Coronary artery (tissue), 2 donors: ENCODE measurements at regions not wholly inside any gene's neighbourhood (a gene's known extent, or its start where the extent isn't known, plus 50 kb on each side); places are given as distances from the start of the nearest gene placed in this dataset.
A peak's percentile ranks its signal among the peaks of the same experiment; 100 is the strongest.

Experiments used
- DNase-seq: peaks from one replicate; pipeline ENCODE4 v3.0.0-alpha.2; 2017; ENCODE audit warnings: low spot score
- H3K27ac ChIP-seq, 2 donors: fragments of 200-600 bp; sonication (generic); one replicate each; pipeline ENCODE4 v1.5.1; 2016 to 2019
- H3K4me3 ChIP-seq: fragments of 200-600 bp; sonication (generic); 2 replicates; pipeline ENCODE4 v1.5.1; 2016; ENCODE audit warnings: mild to moderate bottlenecking, moderate library complexity
- CTCF ChIP-seq: fragments of 200-600 bp; sonication (generic); IDR thresholded peaks from one replicate; pipeline ENCODE4 v1.5.1; 2019; ENCODE audit warnings: antibody characterized with exemption

- no peak for TF ChIP-seq CTCF
- DNase-seq, result no peak
- H3K27ac ChIP-seq, result no peak overlapping the region
- H3K4me3 ChIP-seq, result no peak overlapping the region
Observed at GRCh38 chr7:52980129-52980528, 55.3 kb upstream of the POM121L12 start.

DNA sequence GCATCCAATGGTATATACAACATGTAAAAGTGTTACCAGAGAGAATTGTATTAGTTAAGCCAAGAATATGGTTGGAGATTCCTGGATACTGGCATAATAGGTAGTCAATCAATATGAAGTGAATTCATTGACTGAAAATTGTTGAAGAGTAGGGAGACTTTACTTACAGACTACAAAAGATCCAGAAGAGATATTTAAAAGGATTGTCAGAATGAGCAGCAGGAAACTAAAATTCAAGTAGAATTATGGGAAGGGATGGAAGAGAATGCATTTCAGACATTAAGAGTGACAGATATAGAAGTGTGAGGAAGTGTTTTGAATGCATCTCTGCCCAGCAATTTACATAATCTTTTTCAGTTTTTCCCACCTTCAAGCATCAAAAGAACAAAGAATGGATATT lies 62.3 kb upstream of the POM121L12 start:
- Histone ChIP-seq H3K4me3 (no peak overlapping the region), H3K27ac (no peak overlapping the region)
- DNase-seq, result no peak
- TF ChIP-seq CTCF, result no peak

DNA sequence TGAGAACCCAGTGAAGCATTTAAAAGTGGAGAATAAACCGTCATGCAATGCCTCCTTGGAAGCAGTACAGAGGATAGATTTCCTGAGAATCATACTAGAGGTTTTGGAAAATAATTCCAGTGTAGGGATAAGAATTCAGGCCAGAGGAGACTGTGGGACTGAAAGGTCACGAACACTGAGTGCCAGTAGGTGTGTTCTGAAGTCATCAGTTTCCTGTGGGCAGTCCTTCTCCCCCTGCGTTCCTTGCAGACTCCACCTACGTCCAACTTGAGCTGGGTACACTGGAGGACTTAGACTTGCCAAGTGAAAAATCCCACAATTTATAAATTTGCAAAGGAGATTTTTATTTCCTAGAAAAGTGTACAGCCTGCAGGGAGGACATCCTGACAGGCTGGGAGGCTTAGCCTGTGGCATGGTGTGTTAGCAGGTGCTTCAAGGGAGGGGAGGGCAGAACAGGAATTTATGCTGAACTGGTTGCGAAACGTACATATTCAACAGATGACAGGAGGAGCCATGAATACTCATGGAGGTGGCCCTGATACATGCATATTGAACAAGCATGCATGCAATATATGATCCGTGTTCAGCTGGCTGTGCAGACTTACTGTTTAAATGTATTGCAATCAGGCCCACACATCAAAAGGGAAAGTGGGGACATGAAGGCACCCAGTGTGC lies 72.9 kb upstream of the POM121L12 start:
- DNase-seq, result no peak
- peak overlapping the region in 1 of 2 donors; percentile 70 for H3K27ac ChIP-seq
- no peak overlapping the region for H3K4me3 ChIP-seq
- TF ChIP-seq CTCF, result no peak

DNA sequence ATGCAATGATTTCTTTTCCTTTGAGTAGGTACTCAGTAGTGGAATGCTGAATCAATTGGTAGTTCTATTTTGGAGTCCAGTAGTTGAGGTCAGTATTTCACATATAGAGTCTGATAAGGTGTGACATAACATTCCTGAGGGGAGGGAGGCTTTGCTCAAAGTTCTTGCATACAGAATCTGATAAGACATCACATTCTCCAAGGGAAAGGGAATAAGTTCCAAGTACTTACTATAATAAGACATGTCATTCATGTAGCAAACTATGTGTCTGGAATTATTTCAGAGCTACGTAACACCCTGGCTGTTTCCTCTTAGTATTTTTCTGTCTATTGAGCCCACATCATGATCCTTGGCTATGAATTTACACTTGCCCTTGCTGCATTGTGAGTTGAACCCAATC lies 74.3 kb upstream of the POM121L12 start:
- TF ChIP-seq CTCF, result no peak
- no peak for DNase-seq
- H3K27ac ChIP-seq, result peak overlapping the region in 1 of 2 donors; percentile 70
- no peak overlapping the region for H3K4me3 ChIP-seq

DNA sequence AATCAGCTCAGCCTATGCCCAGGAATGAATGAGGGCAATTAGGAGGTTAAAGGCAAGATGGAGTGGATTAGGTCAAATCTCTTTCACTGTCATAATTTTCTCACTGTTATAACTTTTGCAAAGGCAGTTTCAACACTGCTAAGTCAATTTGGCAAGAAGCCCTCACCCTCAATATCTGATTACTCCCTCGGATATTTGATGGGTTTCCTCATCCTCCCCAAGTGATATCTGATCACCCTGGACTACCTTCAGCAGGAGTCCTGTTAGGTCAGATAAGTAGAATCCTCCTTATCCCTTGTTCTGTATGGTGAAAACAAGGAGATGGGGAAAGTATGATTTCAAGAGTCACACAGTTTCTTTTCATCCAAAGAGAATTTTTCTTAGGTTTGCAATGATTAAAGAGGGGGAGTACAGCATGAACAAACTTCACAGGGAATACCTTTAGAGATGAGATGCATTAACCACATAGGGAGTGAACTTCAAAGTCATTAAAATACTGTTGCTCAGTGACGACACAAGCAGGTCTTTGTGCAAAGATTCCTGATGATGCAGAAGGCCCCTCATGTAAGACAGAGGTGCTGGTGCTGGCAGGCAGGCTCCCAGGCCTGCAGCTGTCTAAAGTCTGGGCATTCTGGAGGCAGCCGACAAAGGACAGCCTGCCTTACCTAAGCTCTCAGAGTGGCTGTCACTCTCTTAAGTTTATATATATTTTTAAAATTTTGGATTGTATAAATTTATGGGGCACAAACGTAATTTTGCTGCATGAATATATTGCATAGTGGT lies 75.4 kb upstream of the POM121L12 start:
- no peak for DNase-seq
- no peak for TF ChIP-seq CTCF
- Histone ChIP-seq H3K4me3 (no peak overlapping the region), H3K27ac (peak overlapping the region in 1 of 2 donors; percentile 58)

- DNase-seq, result no peak
- peak overlapping the region in 1 of 2 donors; percentile 31 for H3K27ac ChIP-seq
- no peak for TF ChIP-seq CTCF
- no peak overlapping the region for H3K4me3 ChIP-seq
Observed at GRCh38 chr7:52959336-52959735, 76.1 kb upstream of the POM121L12 start.
